ENCODE measurements at regions not wholly inside any gene's neighbourhood (a gene's known extent, or its start where the extent isn't known, plus 50 kb on each side); places are given as distances from the start of the nearest gene placed in this dataset.
"Not testable (repeated sequence)": the region's sequence is repeated elsewhere in the genome, so short reads cannot be mapped to it uniquely, and the experiment has no call there.

- peak; percentile 58 for TF ChIP-seq CTCF (IDR thresholded peaks at IDR 0.05; ENCODE audit: insufficient read depth, low read depth, low read length)
- DNase-seq (ENCODE audit: low read depth), result peak; percentile 35
- no peak overlapping the region for H3K4me3 ChIP-seq (ENCODE audit: low read depth, low read length)
These were observed 118.1 kb downstream of the ZNF365 start for GRCh38 chr10:62492012-62492869.

GRCh38 chr10:62492870-62493180 lies 118.7 kb downstream of the ZNF365 start:
- no peak for DNase-seq (ENCODE audit: low read depth)
- TF ChIP-seq CTCF (IDR thresholded peaks at IDR 0.05; ENCODE audit: insufficient read depth, low read depth, low read length), result no peak
- no peak overlapping the region for H3K4me3 ChIP-seq (ENCODE audit: low read depth, low read length)

GRCh38 chr10:62496925-62497324 lies 122.8 kb downstream of the ZNF365 start:
- DNase-seq (ENCODE audit: low read depth), result no peak
- no peak overlapping the region for H3K4me3 ChIP-seq (ENCODE audit: low read depth, low read length)
- no peak for TF ChIP-seq CTCF (IDR thresholded peaks at IDR 0.05; ENCODE audit: insufficient read depth, low read depth, low read length)

- DNase-seq (ENCODE audit: low read depth), result no peak
- TF ChIP-seq CTCF (IDR thresholded peaks at IDR 0.05; ENCODE audit: insufficient read depth, low read depth, low read length), result no peak
These were observed 124.1 kb downstream of the ZNF365 start for GRCh38 chr10:62498271-62498670.

GRCh38 chr10:62500116-62500515 lies 125.9 kb downstream of the ZNF365 start:
- not testable (repeated sequence) for H3K4me3 ChIP-seq (ENCODE audit: low read depth, low read length); DNase-seq (ENCODE audit: low read depth)

More at GRCh38 chr10:62498271-62498670, 124.1 kb downstream of the ZNF365 start:
- H3K4me3 ChIP-seq (ENCODE audit: low read depth, low read length), result no peak overlapping the region

GRCh38 chr10:62501547-62501946 lies 127.4 kb downstream of the ZNF365 start:
- TF ChIP-seq CTCF (IDR thresholded peaks at IDR 0.05; ENCODE audit: insufficient read depth, low read depth, low read length), result no peak

GRCh38 chr10:62502995-62503613 lies 128.9 kb downstream of the ZNF365 start:
- peak; percentile 63 for DNase-seq (ENCODE audit: low read depth)
- TF ChIP-seq CTCF (IDR thresholded peaks at IDR 0.05; ENCODE audit: insufficient read depth, low read depth, low read length), result no peak

More at GRCh38 chr10:62501547-62501946, 127.4 kb downstream of the ZNF365 start:
- H3K4me3 ChIP-seq (ENCODE audit: low read depth, low read length), result no peak overlapping the region
- peak; percentile 77 for DNase-seq (ENCODE audit: low read depth)

More at GRCh38 chr10:62502995-62503613, 128.9 kb downstream of the ZNF365 start:
- no peak overlapping the region for H3K4me3 ChIP-seq (ENCODE audit: low read depth, low read length)

Data from fibroblast of villous mesenchyme (primary cell).